ENCODE measurements at regions not wholly inside any gene's neighbourhood (a gene's known extent, or its start where the extent isn't known, plus 50 kb on each side); places are given as distances from the start of the nearest gene placed in this dataset.

DNA sequence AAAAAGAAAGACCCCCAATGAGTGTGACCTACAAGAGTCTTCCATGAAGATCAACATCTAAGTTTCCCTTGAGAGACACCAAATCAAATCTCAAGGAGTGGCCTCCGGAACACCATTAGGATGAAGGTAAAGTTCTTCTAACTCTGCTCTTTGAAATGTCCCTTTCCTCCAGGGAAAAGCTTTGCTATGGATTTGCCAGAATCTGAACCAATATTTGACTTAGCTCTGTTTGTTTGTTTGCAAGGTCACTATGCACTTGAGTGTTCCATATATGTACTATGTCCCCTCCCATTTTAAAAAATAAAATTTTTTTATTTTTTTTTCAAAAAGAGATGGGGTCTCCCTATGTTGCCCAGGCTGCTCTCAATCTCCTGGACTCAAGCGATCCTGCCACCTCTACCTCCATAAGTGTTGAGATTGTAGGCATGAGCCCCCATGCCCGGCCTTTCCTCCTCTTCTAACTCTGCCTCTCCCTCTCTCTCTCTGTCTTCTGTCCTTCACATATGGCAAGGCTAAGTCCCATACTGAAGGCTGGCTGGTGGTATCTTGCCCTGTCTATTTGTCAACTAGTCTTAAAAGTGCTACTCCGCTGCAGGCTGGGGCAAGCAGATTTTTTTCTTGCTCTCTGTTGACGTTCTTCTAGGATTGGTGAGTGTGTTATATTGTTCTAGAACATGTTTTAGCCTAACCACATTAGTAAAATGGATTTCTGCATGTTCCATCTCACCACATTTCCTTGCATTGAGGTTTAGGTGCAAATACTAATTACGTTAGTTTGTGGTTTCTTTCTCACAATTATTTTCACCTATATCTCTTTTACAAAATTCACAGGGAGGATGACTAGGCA, 276.7 kb upstream of the DYNLRB2 start:
- POLR2A ChIA-PET = no interaction called here
- TF ChIP-seq BHLHE40 (IDR thresholded peaks at IDR 0.05; ENCODE audit: borderline replicate concordance) (no peak), HDGF (IDR thresholded peaks at IDR 0.05; ENCODE audit: borderline replicate concordance) (no peak), TARDBP (IDR thresholded peaks at IDR 0.05) (no peak), FOXA1 (IDR thresholded peaks at IDR 0.05) (no peak), ELF4 (IDR thresholded peaks at IDR 0.05) (no peak), SP1 (IDR thresholded peaks at IDR 0.05) (no peak), ARNT (IDR thresholded peaks at IDR 0.05) (no peak), CTBP1 (IDR thresholded peaks at IDR 0.05; ENCODE audit: borderline replicate concordance) (no peak), NFRKB (IDR thresholded peaks at IDR 0.05) (no peak), FOXM1 (IDR thresholded peaks at IDR 0.05; ENCODE audit: borderline replicate concordance) (no peak)
- DNase-seq (ENCODE audit: extremely low spot score) = no peak
- CTCF ChIA-PET = no interaction called here

GRCh38 chr16:80263181-80263823, 277.5 kb upstream of the DYNLRB2 start:
- POLR2A ChIA-PET = no interaction called here
- DNase-seq (ENCODE audit: extremely low spot score) = no peak
- TF ChIP-seq LEF1 (IDR thresholded peaks at IDR 0.05; ENCODE audit: borderline replicate concordance) (no peak), SP1 (IDR thresholded peaks at IDR 0.05) (no peak), PKNOX1 (IDR thresholded peaks at IDR 0.05) (no peak), ZNF384 (IDR thresholded peaks at IDR 0.05) (no peak), FOXM1 (IDR thresholded peaks at IDR 0.05; ENCODE audit: borderline replicate concordance) (no peak), SUZ12 (IDR thresholded peaks at IDR 0.05) (no peak), FOXA1 (IDR thresholded peaks at IDR 0.05) (no peak), NFRKB (IDR thresholded peaks at IDR 0.05) (no peak), FOXK2 (IDR thresholded peaks at IDR 0.05) (no peak), CTBP1 (IDR thresholded peaks at IDR 0.05; ENCODE audit: borderline replicate concordance) (no peak), ELF4 (IDR thresholded peaks at IDR 0.05) (no peak), TARDBP (IDR thresholded peaks at IDR 0.05) (no peak), ARNT (IDR thresholded peaks at IDR 0.05) (no peak), BHLHE40 (IDR thresholded peaks at IDR 0.05; ENCODE audit: borderline replicate concordance) (no peak)
- CTCF ChIA-PET = no interaction called here

DNA sequence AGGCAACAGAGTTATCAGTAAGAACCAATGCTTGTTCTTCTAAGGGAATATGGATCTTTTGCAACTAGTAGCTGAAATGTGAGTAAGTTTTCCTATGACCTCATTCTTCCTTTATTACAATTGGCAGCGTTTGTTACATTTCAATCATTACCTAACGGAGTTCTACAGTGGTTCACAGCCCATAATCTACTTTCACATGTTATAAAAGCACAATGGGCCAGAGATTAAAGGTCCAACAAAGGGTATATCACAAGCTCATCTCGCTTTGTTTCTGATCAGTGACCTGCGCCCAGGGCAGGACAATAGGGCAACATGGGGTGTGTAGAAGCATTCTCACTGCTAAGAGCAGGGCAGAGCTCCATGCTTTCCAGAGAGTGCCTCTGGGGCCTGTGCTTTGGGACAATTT, 279.9 kb upstream of the DYNLRB2 start:
- POLR2A ChIA-PET = no interaction called here
- no peak for DNase-seq (ENCODE audit: extremely low spot score)
- CTCF ChIA-PET = no interaction called here
- TF ChIP-seq PKNOX1 (IDR thresholded peaks at IDR 0.05) (no peak), NFRKB (IDR thresholded peaks at IDR 0.05) (no peak), BHLHE40 (IDR thresholded peaks at IDR 0.05; ENCODE audit: borderline replicate concordance) (no peak), TARDBP (IDR thresholded peaks at IDR 0.05) (no peak), SUZ12 (IDR thresholded peaks at IDR 0.05) (no peak), HDGF (IDR thresholded peaks at IDR 0.05; ENCODE audit: borderline replicate concordance) (no peak), ELF4 (IDR thresholded peaks at IDR 0.05) (no peak), FOXM1 (IDR thresholded peaks at IDR 0.05; ENCODE audit: borderline replicate concordance) (no peak), FOXA1 (IDR thresholded peaks at IDR 0.05) (no peak), ARNT (IDR thresholded peaks at IDR 0.05) (no peak), CTBP1 (IDR thresholded peaks at IDR 0.05; ENCODE audit: borderline replicate concordance) (no peak), SP1 (IDR thresholded peaks at IDR 0.05) (no peak), L3MBTL2 (conservative IDR thresholded peaks at IDR 0.05) (no peak), LEF1 (IDR thresholded peaks at IDR 0.05; ENCODE audit: borderline replicate concordance) (no peak), ZNF384 (IDR thresholded peaks at IDR 0.05) (no peak)

GRCh38 chr16:80259290-80259805, 281.4 kb upstream of the DYNLRB2 start:
- CTCF ChIA-PET = no interaction called here
- DNase-seq (ENCODE audit: extremely low spot score) = no peak
- TF ChIP-seq FOXK2 (IDR thresholded peaks at IDR 0.05) (no peak), BHLHE40 (IDR thresholded peaks at IDR 0.05; ENCODE audit: borderline replicate concordance) (no peak), PKNOX1 (IDR thresholded peaks at IDR 0.05) (no peak), FOXM1 (IDR thresholded peaks at IDR 0.05; ENCODE audit: borderline replicate concordance) (no peak), FOXA1 (IDR thresholded peaks at IDR 0.05) (no peak), LEF1 (IDR thresholded peaks at IDR 0.05; ENCODE audit: borderline replicate concordance) (no peak), CTBP1 (IDR thresholded peaks at IDR 0.05; ENCODE audit: borderline replicate concordance) (no peak), ARNT (IDR thresholded peaks at IDR 0.05) (no peak), ELF4 (IDR thresholded peaks at IDR 0.05) (no peak), NFRKB (IDR thresholded peaks at IDR 0.05) (no peak), ZNF384 (IDR thresholded peaks at IDR 0.05) (no peak)
- POLR2A ChIA-PET = no interaction called here

DNA sequence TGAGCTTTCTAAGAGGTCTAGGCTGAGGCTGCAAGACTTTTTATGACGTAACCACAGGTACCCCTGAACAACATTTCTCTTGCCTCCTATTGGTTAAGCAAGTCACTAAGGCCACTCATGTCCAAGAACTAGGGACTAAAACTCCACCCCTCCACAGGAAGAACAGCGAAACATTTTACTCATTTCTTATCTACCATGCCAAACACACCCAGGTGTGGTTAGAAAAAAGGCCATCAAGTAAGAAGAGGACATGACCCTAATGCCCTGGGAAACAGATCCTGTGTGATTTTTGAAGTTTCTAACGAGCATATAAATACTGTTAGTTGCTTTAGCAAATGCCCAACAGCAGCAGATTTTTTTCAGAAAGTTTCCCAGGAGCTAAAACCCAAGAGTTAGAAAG, 282.4 kb upstream of the DYNLRB2 start:
- ChIA-PET CTCF (no interaction called here), POLR2A (no interaction called here)
- DNase-seq (ENCODE audit: extremely low spot score) = no peak
- no peak for TF ChIP-seq CTBP1 (IDR thresholded peaks at IDR 0.05; ENCODE audit: borderline replicate concordance)
- no peak for TF ChIP-seq FOXM1 (IDR thresholded peaks at IDR 0.05; ENCODE audit: borderline replicate concordance)

- no peak for TF ChIP-seq L3MBTL2 (conservative IDR thresholded peaks at IDR 0.05)
- TF ChIP-seq CTBP1 (IDR thresholded peaks at IDR 0.05; ENCODE audit: borderline replicate concordance) = no peak
- no peak for TF ChIP-seq ZNF384 (IDR thresholded peaks at IDR 0.05)
- TF ChIP-seq SP1 (IDR thresholded peaks at IDR 0.05) = no peak
- TF ChIP-seq TARDBP (IDR thresholded peaks at IDR 0.05) = no peak
- TF ChIP-seq ARNT (IDR thresholded peaks at IDR 0.05) = no peak
- TF ChIP-seq BHLHE40 (IDR thresholded peaks at IDR 0.05; ENCODE audit: borderline replicate concordance) = no peak
- no peak for TF ChIP-seq NFRKB (IDR thresholded peaks at IDR 0.05)
- no peak for TF ChIP-seq PKNOX1 (IDR thresholded peaks at IDR 0.05)
- TF ChIP-seq FOXK2 (IDR thresholded peaks at IDR 0.05) = no peak
- TF ChIP-seq HDGF (IDR thresholded peaks at IDR 0.05; ENCODE audit: borderline replicate concordance) = no peak
- no peak for TF ChIP-seq FOXA1 (IDR thresholded peaks at IDR 0.05)
- no peak for TF ChIP-seq FOXM1 (IDR thresholded peaks at IDR 0.05; ENCODE audit: borderline replicate concordance)
- TF ChIP-seq LEF1 (IDR thresholded peaks at IDR 0.05; ENCODE audit: borderline replicate concordance) = no peak
- TF ChIP-seq SUZ12 (IDR thresholded peaks at IDR 0.05) = no peak
- TF ChIP-seq ELF4 (IDR thresholded peaks at IDR 0.05) = no peak
- ChIA-PET CTCF (no interaction called here), POLR2A (no interaction called here)
- DNase-seq (ENCODE audit: extremely low spot score) = no peak
Observed at GRCh38 chr16:80254970-80255369, 285.8 kb upstream of the DYNLRB2 start.
